22Rv1 (cell line): ENCODE measurements at regions not wholly inside any gene's neighbourhood (a gene's known extent, or its start where the extent isn't known, plus 50 kb on each side); places are given as distances from the start of the nearest gene placed in this dataset.

Source experiments
- H3K27ac ChIP-seq: fragments of 450-650 bp; 2 replicates; pipeline ENCODE4 v1.5.1; 2017
- ZFX ChIP-seq: fragments of 450-650 bp; IDR thresholded peaks from 2 replicates; pipeline ENCODE4 v1.6.1; 2017; ENCODE audit warnings: antibody characterized with exemption, borderline replicate concordance
- TF ChIP-seq, protein P1 (sequence below): fragments of 450-650 bp; IDR thresholded peaks from 2 replicates; pipeline ENCODE4 v1.5.1; 2017; ENCODE audit warnings: mild to moderate bottlenecking

GRCh38 chr17:71170070-71170469, 950.8 kb upstream of the SOX9 start:
- H3K27ac ChIP-seq: no peak overlapping the region
- TF ChIP-seq, protein P1, sequence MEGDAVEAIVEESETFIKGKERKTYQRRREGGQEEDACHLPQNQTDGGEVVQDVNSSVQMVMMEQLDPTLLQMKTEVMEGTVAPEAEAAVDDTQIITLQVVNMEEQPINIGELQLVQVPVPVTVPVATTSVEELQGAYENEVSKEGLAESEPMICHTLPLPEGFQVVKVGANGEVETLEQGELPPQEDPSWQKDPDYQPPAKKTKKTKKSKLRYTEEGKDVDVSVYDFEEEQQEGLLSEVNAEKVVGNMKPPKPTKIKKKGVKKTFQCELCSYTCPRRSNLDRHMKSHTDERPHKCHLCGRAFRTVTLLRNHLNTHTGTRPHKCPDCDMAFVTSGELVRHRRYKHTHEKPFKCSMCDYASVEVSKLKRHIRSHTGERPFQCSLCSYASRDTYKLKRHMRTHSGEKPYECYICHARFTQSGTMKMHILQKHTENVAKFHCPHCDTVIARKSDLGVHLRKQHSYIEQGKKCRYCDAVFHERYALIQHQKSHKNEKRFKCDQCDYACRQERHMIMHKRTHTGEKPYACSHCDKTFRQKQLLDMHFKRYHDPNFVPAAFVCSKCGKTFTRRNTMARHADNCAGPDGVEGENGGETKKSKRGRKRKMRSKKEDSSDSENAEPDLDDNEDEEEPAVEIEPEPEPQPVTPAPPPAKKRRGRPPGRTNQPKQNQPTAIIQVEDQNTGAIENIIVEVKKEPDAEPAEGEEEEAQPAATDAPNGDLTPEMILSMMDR: no peak
- TF ChIP-seq ZFX: no peak

GRCh38 chr17:71171270-71171669, 949.5 kb upstream of the SOX9 start:
- TF ChIP-seq, protein P1: no peak
- TF ChIP-seq ZFX: no peak

DNA sequence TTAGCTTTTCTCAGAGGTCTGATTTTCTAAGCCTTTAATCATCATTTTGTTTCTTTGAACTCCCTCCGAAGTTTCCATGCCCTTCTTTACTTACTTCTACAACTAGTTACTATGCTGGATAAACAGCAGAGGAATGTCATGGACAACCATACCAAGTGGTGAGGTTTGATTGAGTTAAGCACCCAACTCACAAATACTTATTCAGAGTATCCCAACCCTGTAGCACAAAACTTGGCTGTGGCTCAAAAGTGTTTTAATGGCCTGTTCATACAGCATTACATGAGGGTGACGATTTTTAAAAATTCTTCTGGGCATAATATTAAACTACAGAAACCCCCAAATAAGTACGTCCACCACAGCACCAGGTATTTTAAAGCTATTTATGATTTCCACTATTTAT, 946.8 kb upstream of the SOX9 start:
- H3K27ac ChIP-seq: no peak overlapping the region
- no peak for TF ChIP-seq ZFX
- TF ChIP-seq, protein P1: no peak

More at GRCh38 chr17:71171270-71171669, 949.5 kb upstream of the SOX9 start:
- H3K27ac ChIP-seq: no peak overlapping the region

- H3K27ac ChIP-seq: peak overlapping the region; percentile 74
- TF ChIP-seq, protein P1: no peak
- no peak for TF ChIP-seq ZFX
Observed at GRCh38 chr17:71176331-71176730, 944.5 kb upstream of the SOX9 start.

- TF ChIP-seq, protein P1: no peak
- TF ChIP-seq ZFX: no peak
- peak overlapping the region; percentile 74 for H3K27ac ChIP-seq
Observed at GRCh38 chr17:71176928-71177443, 943.8 kb upstream of the SOX9 start.

GRCh38 chr17:71180801-71181385, 939.9 kb upstream of the SOX9 start:
- peak overlapping the region; percentile 32 for H3K27ac ChIP-seq
- no peak for TF ChIP-seq ZFX
- TF ChIP-seq, protein P1: no peak

DNA sequence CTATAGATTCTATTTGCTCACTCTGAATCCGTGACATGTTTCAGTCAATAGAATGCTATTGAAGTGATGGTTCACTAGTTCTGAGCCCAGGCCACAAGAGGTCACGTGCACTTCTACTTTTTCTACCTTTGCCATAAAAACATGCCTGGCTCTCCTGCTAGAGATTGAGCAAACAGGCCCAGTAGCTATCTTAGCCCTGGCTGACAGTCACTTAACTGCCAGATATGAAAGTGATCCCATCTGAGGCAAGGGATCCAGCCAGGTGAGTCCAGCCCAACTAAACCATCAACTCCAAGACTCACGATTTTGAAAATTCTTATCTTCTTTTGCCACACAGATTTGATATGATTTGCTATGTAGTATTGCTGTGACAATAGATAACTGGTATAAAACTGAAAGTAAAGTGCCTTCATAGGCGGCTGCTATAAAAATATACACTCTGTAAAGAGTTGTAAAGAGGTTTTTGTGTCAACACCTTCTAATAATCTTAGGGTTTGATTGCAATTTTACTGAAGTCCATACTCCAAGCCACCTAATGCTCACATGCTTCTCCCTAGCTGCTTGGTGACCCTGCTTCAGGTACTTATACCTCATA, 937.7 kb upstream of the SOX9 start:
- TF ChIP-seq, protein P1: no peak
- TF ChIP-seq ZFX: no peak
- H3K27ac ChIP-seq: no peak overlapping the region
